H1 (cell line): ENCODE measurements at regions not wholly inside any gene's neighbourhood (a gene's known extent, or its start where the extent isn't known, plus 50 kb on each side); places are given as distances from the start of the nearest gene placed in this dataset.

Source experiments
- CTCF ChIA-PET: fragments of 300-600 bp; sonication (Branson Sonifier 250); formaldehyde crosslinking; loops from one replicate; lab custom pipeline; 2021; ENCODE audit not compliant: partially characterized antibody; lab: Charles Lee
- POLR2A ChIA-PET: fragments of 300-600 bp; sonication (Branson Sonifier 250); formaldehyde crosslinking; loops from one replicate; lab custom pipeline; 2021; ENCODE audit warnings: inconsistent platforms; ENCODE audit not compliant: partially characterized antibody; lab: Charles Lee
- DNase-seq, 2 experiments: peaks; one replicate each; pipeline versions ENCODE4 v3.0.0 to v3.0.0-alpha.2; 2010 to 2022; ENCODE audit warnings: low spot score in 2 of 2, low read depth in 1 of 2, mixed read lengths in 1 of 2
- FAIRE-seq: peaks from 2 replicates; lab custom pipeline; 2011; peaks lifted over from hg19 to GRCh38; lab: Jason Lieb, UNC
- H2AFZ ChIP-seq: 2 replicates; pipeline ENCODE4 v1.8.1; 2012; ENCODE audit warnings: low read length, inconsistent platforms
- H2AK5ac ChIP-seq: 2 replicates; pipeline ENCODE4 v1.6.1; 2013; ENCODE audit warnings: low read depth, low read length
- H2BK120ac ChIP-seq: replicated peaks from 2 replicates; pipeline ENCODE3; 2013; ENCODE audit warnings: low read depth, low read length, inconsistent platforms
- H2BK12ac ChIP-seq: 2 replicates; pipeline ENCODE4 v1.6.1; 2013; ENCODE audit warnings: low read depth, low read length
- H2BK15ac ChIP-seq: 2 replicates; pipeline ENCODE4 v1.6.1; 2013; ENCODE audit warnings: low read length
- H2BK20ac ChIP-seq: 2 replicates; pipeline ENCODE4 v1.6.1; 2013; ENCODE audit warnings: low read length
- H2BK5ac ChIP-seq: 2 replicates; pipeline ENCODE4 v1.6.1; 2013; ENCODE audit warnings: low read depth, low read length
- H3K14ac ChIP-seq: 2 replicates; pipeline ENCODE4 v1.6.1; 2013; ENCODE audit warnings: inconsistent platforms; ENCODE audit not compliant: insufficient read length
- H3K18ac ChIP-seq: 2 replicates; pipeline ENCODE4 v1.6.1; 2013; ENCODE audit warnings: low read length; ENCODE audit errors: extremely low read depth
- H3K23ac ChIP-seq: 2 replicates; pipeline ENCODE4 v1.6.1; 2013; ENCODE audit warnings: inconsistent platforms; ENCODE audit not compliant: insufficient read length
- H3K23me2 ChIP-seq: 2 replicates; pipeline ENCODE4 v1.6.1; 2013; ENCODE audit warnings: low read depth, low read length
- H3K27ac ChIP-seq: 2 replicates; pipeline ENCODE4 v1.6.1; 2011; ENCODE audit warnings: low read depth, low read length, inconsistent platforms
- H3K27me3 ChIP-seq, 4 experiments: replicated peaks in 1 of 4; 1 replicate in 1 of 4; 2 replicates in 3 of 4; pipeline versions ENCODE4 v1.6.1 to v1.8.1; 2011 to 2013; ENCODE audit warnings: low read length in 3 of 4, mild to moderate bottlenecking in 3 of 4, inconsistent platforms in 2 of 4, mixed read lengths in 2 of 4, moderate library complexity in 1 of 4; ENCODE audit not compliant: control insufficient read depth in 3 of 4, insufficient read depth in 3 of 4; ENCODE audit errors: extremely low read depth in 1 of 4
- H3K36me3 ChIP-seq, 4 experiments: 2 replicates each; pipeline versions ENCODE4 v1.6.1 to v1.8.1; 2011 to 2013; ENCODE audit warnings: mild to moderate bottlenecking in 4 of 4, low read length in 3 of 4, moderate library complexity in 2 of 4, control low read depth in 1 of 4, inconsistent platforms in 1 of 4; ENCODE audit not compliant: insufficient read depth in 4 of 4, control insufficient read depth in 2 of 4
- H3K4ac ChIP-seq: replicated peaks from 2 replicates; pipeline ENCODE3; 2013; ENCODE audit warnings: low read length, low read depth, mixed read lengths, inconsistent platforms; ENCODE audit not compliant: insufficient read length
- H3K4me1 ChIP-seq, 4 experiments: replicated peaks in 1 of 4; 1 replicate in 1 of 4; 2 replicates in 3 of 4; pipeline versions ENCODE4 v1.6.1 to v1.8.1; 2011 to 2013; ENCODE audit warnings: low read length in 3 of 4, inconsistent platforms in 2 of 4, mixed read lengths in 1 of 4; ENCODE audit not compliant: insufficient read depth in 4 of 4, control insufficient read depth in 3 of 4
- H3K4me2 ChIP-seq, 2 experiments: 2 replicates each; pipeline versions ENCODE4 v1.6.1 to v1.8.1; 2011 to 2013; ENCODE audit warnings: low read depth in 2 of 2, low read length in 2 of 2, control low read depth in 1 of 2, inconsistent platforms in 1 of 2, mild to moderate bottlenecking in 1 of 2; ENCODE audit not compliant: insufficient read depth in 1 of 2
- H3K4me3 ChIP-seq, 4 experiments: fragments of 200-600, 300-600 bp in 1 of 4; sonication (generic), shearing (Covaris generic), sonication (Bioruptor Twin) in 1 of 4; 2 replicates each; pipeline versions ENCODE4 v1.5.1 to v1.8.1; 2011 to 2016; ENCODE audit warnings: low read length in 4 of 4, low read depth in 3 of 4, control low read depth in 2 of 4, inconsistent platforms in 2 of 4, mild to moderate bottlenecking in 2 of 4, mixed read lengths in 1 of 4, moderate library complexity in 1 of 4; ENCODE audit not compliant: insufficient read depth in 2 of 4; ENCODE audit errors: extremely low read depth in 1 of 4
- H3K56ac ChIP-seq: replicated peaks from 2 replicates; pipeline ENCODE3; 2013; ENCODE audit warnings: low read depth, mild to moderate bottlenecking, mixed read lengths, low read length, inconsistent platforms; ENCODE audit not compliant: insufficient read length
- H3K79me1 ChIP-seq: 2 replicates; pipeline ENCODE4 v1.6.1; 2013; ENCODE audit warnings: low read depth, low read length, control low read depth
- H3K79me2 ChIP-seq, 2 experiments: 2 replicates each; pipeline versions ENCODE4 v1.6.1 to v1.8.1; 2012 to 2013; ENCODE audit warnings: low read length in 2 of 2, mild to moderate bottlenecking in 2 of 2, inconsistent platforms in 1 of 2; ENCODE audit not compliant: insufficient read depth in 2 of 2, control insufficient read depth in 1 of 2
- H3K9ac ChIP-seq, 4 experiments: replicated peaks in 1 of 4; 1 replicate in 1 of 4; 2 replicates in 3 of 4; pipeline versions ENCODE4 v1.6.1 to v1.8.1; 2011 to 2013; ENCODE audit warnings: low read depth in 3 of 4, low read length in 3 of 4, control low read depth in 2 of 4, mild to moderate bottlenecking in 2 of 4, moderate library complexity in 2 of 4, inconsistent platforms in 1 of 4; ENCODE audit errors: extremely low read depth in 1 of 4
- H3K9me3 ChIP-seq, 2 experiments: 2 replicates each; pipeline versions ENCODE4 v1.6.1 to v1.8.1; 2012 to 2013; ENCODE audit warnings: mild to moderate bottlenecking in 2 of 2, moderate library complexity in 2 of 2, control low read depth in 1 of 2, inconsistent platforms in 1 of 2, low read depth in 1 of 2, low read length in 1 of 2, mixed read lengths in 1 of 2; ENCODE audit not compliant: insufficient read depth in 2 of 2
- H4K20me1 ChIP-seq, 2 experiments: replicated peaks in 1 of 2; 2 replicates each; pipeline versions ENCODE3 to v1.8.1; 2011 to 2013; ENCODE audit warnings: inconsistent platforms in 2 of 2, low read length in 2 of 2, mild to moderate bottlenecking in 1 of 2; ENCODE audit not compliant: insufficient read depth in 2 of 2, control insufficient read depth in 1 of 2
- H4K5ac ChIP-seq: 2 replicates; pipeline ENCODE4 v1.6.1; 2013; ENCODE audit warnings: low read length, low read depth, mixed read lengths, inconsistent platforms; ENCODE audit not compliant: insufficient read length
- H4K8ac ChIP-seq: 2 replicates; pipeline ENCODE4 v1.8.0; 2013; ENCODE audit warnings: mild to moderate bottlenecking, moderate library complexity, low read length, inconsistent platforms; ENCODE audit not compliant: insufficient read depth; ENCODE audit errors: extremely low read depth
- H4K91ac ChIP-seq: replicated peaks from 2 replicates; pipeline ENCODE3; 2013; ENCODE audit warnings: low read length, mixed read lengths, inconsistent platforms; ENCODE audit not compliant: insufficient read length
- BRCA1 ChIP-seq: IDR thresholded peaks from 2 replicates; pipeline ENCODE4 v1.6.1; 2012; ENCODE audit warnings: low read depth, low read length, improper control_type of control experiment
- CBX5 ChIP-seq: fragments of 300-800, 300-1000 bp; sonication (generic); IDR thresholded peaks from 2 replicates; pipeline ENCODE4 v1.7.1; 2016; ENCODE audit warnings: antibody characterized with exemption, low read length, low read depth
- CHD1 ChIP-seq: IDR thresholded peaks from 2 replicates; pipeline ENCODE4 v1.6.1; 2012; ENCODE audit warnings: low read depth, low read length, improper control_type of control experiment
- CTBP2 ChIP-seq: IDR thresholded peaks from 2 replicates; pipeline ENCODE4 v1.7.0; 2011; ENCODE audit warnings: borderline replicate concordance, mild to moderate bottlenecking, moderate library complexity, mixed read lengths, low read length; ENCODE audit not compliant: insufficient read depth, insufficient read length
- GABPA ChIP-seq: IDR thresholded peaks from 2 replicates; pipeline ENCODE4 v1.6.1; 2011; ENCODE audit warnings: mild to moderate bottlenecking, low read length, moderate library complexity, borderline replicate concordance; ENCODE audit not compliant: insufficient read depth
- MAFK ChIP-seq: IDR thresholded peaks from 2 replicates; pipeline ENCODE4 v1.6.1; 2012; ENCODE audit warnings: low read depth, mild to moderate bottlenecking, improper control_type of control experiment, low read length
- RXRA ChIP-seq: IDR thresholded peaks from 2 replicates; pipeline ENCODE4 v1.6.1; 2011; ENCODE audit warnings: low read depth, mild to moderate bottlenecking, low read length, moderate library complexity; ENCODE audit not compliant: insufficient read depth
- SP4 ChIP-seq: IDR thresholded peaks from 2 replicates; pipeline ENCODE4 v1.6.1; 2012; ENCODE audit warnings: low read length, inconsistent platforms
- WGBS, 2 experiments: shearing (Covaris generic) in 1 of 2; methylation state at CpG; one replicate each; pipeline versions ENCODE4 v1.1.6 to v1.1.7; 2013 to 2015; ENCODE audit warnings: low lambda C conversion rate in 2 of 2, mixed read lengths in 2 of 2, inconsistent platforms in 1 of 2, low coverage in 1 of 2, missing lambda C conversion rate in 1 of 2; ENCODE audit not compliant: insufficient replicate concordance in 2 of 2, insufficient coverage in 1 of 2, insufficient read length in 1 of 2; ENCODE audit errors: extremely low coverage in 1 of 2, missing lambda C conversion rate in 1 of 2; 5-methylcytosine and 5-hydroxymethylcytosine counted together

DNA sequence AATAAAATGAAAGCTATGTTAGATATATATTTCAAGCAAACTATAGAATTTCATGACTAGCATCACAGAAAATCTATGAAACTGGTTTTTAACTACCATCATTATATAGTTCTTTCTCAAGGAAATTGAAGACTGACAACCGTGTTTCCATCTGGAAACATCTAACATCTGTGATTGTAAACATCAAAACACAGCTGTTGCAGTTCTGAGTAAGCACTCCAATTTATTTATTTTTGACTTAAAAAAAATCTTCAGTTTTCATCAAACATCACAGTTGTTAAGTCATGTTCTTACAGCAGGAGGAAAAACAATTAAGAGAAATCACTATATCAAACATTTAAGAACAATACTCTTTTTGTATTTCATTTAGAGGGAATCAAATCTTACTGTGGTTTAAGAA is 1653.0 kb upstream of the MIR17HG start:
- H4K5ac ChIP-seq, result no peak overlapping the region
- no peak overlapping the region for H3K9ac ChIP-seq
- no peaks in the 10 kb centered on the region for H3K36me3 ChIP-seq
- H3K4ac ChIP-seq, result no peak overlapping the region
- no peaks in the 10 kb centered on the region for H3K9me3 ChIP-seq
- ChIA-PET CTCF (interaction anchor here (0.6 to 3.0 kb wide), 11 partner anchors 10 to 1175 kb away, joined by 3 to 27 read pairs (median 4); no protein-coding TSS in a partner anchor), POLR2A (no interaction called here)
- H2BK12ac ChIP-seq, result no peak overlapping the region
- H4K8ac ChIP-seq, result no peak overlapping the region
- TF ChIP-seq RXRA (no peak), CTBP2 (no peak), MAFK (no peak), CHD1 (no peak), SP4 (no peak), CBX5 (no peak), BRCA1 (no peak), GABPA (no peak)
- 88% methylated on average over 1 of the region's 1 CpG; no CpG with 5 or more reads in 1 of the 2 experiments for WGBS, 2 experiments
- no peak overlapping the region for H4K91ac ChIP-seq
- H2AFZ ChIP-seq, result no peak overlapping the region
- no peak overlapping the region for H3K14ac ChIP-seq
- no peaks in the 10 kb centered on the region for H3K79me1 ChIP-seq
- H3K23ac ChIP-seq, result no peak overlapping the region
- no peak overlapping the region for H3K4me3 ChIP-seq
- H3K79me2 ChIP-seq, result no peaks in the 10 kb centered on the region
- H3K56ac ChIP-seq, result no peak overlapping the region
- DNase-seq (no peak), FAIRE-seq (no peak)
- no peaks in the 10 kb centered on the region for H3K23me2 ChIP-seq
- no peak overlapping the region for H2BK120ac ChIP-seq
- H2AK5ac ChIP-seq, result no peak overlapping the region
- no peak overlapping the region for H3K4me2 ChIP-seq
- H4K20me1 ChIP-seq, result no peaks in the 10 kb centered on the region
- H3K27ac ChIP-seq, result no peak overlapping the region
- no peak overlapping the region for H2BK20ac ChIP-seq
- no peak overlapping the region for H2BK15ac ChIP-seq
- no peak overlapping the region for H2BK5ac ChIP-seq
- 0 out of 7 replicates have a peak, but pooled peaks cover 0 to 1% (median 0%) of the 10 kb centered on the region in 4 experiments for H3K4me1 ChIP-seq
- H3K18ac ChIP-seq, result no peak overlapping the region
- H3K27me3 ChIP-seq, result no peaks in the 10 kb centered on the region
